ENCODE measurements at regions not wholly inside any gene's neighbourhood (a gene's known extent, or its start where the extent isn't known, plus 50 kb on each side); places are given as distances from the start of the nearest gene placed in this dataset.

DNA sequence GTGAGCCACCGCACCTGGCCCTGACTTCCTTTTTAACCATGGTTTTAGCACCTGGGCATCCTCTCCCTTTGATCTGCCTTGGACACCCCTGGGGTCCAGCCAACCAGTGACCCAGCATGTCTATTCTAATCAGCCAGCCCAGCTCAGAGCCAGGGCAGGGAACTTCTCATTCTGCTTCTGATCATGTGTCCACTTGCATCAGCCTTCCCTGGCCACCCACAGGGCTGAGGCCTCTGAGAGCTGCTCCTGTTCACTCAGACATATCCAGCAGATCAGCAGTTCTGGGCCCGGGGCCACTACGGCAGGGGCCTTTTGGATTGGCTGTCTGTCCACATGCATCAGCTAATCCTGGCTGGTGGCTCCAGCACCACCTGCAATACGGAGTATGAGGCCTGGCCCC is 117.9 kb upstream of the MAP1LC3B2 start:
- Mint-ChIP-seq H3K27ac (no peak overlapping the region), H3K27me3 (no peaks in the 10 kb centered on the region), H3K9me3 (no peaks in the 10 kb centered on the region), H3K4me1 (ENCODE audit: low read depth) (peaks cover 11% of the 10 kb centered on the region), H3K36me3 (ENCODE audit: low read depth) (no peaks in the 10 kb centered on the region), H3K4me3 (no peak overlapping the region)
- TF ChIP-seq, protein P1, sequence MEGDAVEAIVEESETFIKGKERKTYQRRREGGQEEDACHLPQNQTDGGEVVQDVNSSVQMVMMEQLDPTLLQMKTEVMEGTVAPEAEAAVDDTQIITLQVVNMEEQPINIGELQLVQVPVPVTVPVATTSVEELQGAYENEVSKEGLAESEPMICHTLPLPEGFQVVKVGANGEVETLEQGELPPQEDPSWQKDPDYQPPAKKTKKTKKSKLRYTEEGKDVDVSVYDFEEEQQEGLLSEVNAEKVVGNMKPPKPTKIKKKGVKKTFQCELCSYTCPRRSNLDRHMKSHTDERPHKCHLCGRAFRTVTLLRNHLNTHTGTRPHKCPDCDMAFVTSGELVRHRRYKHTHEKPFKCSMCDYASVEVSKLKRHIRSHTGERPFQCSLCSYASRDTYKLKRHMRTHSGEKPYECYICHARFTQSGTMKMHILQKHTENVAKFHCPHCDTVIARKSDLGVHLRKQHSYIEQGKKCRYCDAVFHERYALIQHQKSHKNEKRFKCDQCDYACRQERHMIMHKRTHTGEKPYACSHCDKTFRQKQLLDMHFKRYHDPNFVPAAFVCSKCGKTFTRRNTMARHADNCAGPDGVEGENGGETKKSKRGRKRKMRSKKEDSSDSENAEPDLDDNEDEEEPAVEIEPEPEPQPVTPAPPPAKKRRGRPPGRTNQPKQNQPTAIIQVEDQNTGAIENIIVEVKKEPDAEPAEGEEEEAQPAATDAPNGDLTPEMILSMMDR (IDR thresholded peaks at IDR 0.05): no peak
- ChIA-PET CTCF (interaction anchor here (0.8 kb wide), 1 partner anchor 159 kb away, joined by 3 read pairs; no protein-coding TSS in a partner anchor), POLR2A (no interaction called here)
- ATAC-seq: no peak
- intact Hi-C loops (cut with micrococcal nuclease): no loop called here
- no peak for DNase-seq

DNA sequence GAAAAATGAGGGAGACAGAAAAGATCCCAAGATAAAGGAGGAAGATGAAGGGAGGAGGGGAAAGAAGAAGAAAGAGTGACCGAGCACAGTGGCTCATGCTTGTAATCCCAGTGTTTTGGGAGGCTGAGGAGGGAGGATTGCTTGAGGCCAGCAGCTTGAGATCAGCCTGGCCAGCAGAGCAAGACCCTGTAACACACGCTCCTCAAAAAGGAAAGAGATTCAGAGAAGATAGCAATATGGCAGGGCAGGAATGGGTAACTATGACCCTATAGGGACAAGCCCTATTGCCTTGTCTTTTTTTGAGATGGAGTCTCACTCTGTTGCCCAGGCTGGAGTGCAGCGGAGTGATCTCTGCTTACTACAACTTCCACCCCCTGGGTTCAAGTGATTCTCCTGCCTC is 116.9 kb upstream of the MAP1LC3B2 start:
- no peaks in the 10 kb centered on the region for H3K9me3 Mint-ChIP-seq
- no peak overlapping the region for H3K27ac Mint-ChIP-seq
- intact Hi-C loops (cut with micrococcal nuclease): no loop called here
- ATAC-seq (no peak), DNase-seq (no peak)
- TF ChIP-seq, protein P1 (IDR thresholded peaks at IDR 0.05): no peak
- CTCF ChIA-PET: no interaction called here
- POLR2A ChIA-PET: no interaction called here
- no peaks in the 10 kb centered on the region for H3K27me3 Mint-ChIP-seq
- H3K4me3 Mint-ChIP-seq: no peak overlapping the region
- peaks cover 11% of the 10 kb centered on the region for H3K4me1 Mint-ChIP-seq (ENCODE audit: low read depth)
- H3K36me3 Mint-ChIP-seq (ENCODE audit: low read depth): no peaks in the 10 kb centered on the region

DNA sequence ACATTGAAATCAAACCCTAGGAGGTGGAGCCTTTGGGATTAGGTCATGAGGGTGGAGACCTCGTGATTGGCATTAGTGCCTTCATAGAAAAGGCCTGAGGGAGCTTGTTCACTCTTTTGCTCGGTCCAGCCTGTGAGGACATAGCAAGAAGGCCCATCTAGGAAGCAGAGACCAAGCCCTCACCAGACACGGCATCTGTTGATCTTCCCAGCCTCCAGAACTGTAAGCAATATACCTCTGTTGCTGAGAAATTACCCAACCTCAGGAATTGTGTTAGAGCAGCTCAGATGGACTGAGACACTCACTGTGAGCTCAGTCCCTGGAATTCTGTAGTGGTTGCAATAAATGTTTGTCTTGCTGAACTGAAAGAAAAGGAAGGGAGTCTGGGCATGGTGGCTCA is 116.2 kb upstream of the MAP1LC3B2 start:
- intact Hi-C loops (cut with micrococcal nuclease): no loop called here
- Mint-ChIP-seq H3K27me3 (no peaks in the 10 kb centered on the region), H3K4me3 (no peak overlapping the region), H3K36me3 (ENCODE audit: low read depth) (no peaks in the 10 kb centered on the region), H3K27ac (no peak overlapping the region), H3K4me1 (ENCODE audit: low read depth) (peaks cover 11% of the 10 kb centered on the region), H3K9me3 (no peaks in the 10 kb centered on the region)
- ChIA-PET CTCF (no interaction called here), POLR2A (no interaction called here)
- DNase-seq (no peak), ATAC-seq (no peak)
- TF ChIP-seq, protein P1 (IDR thresholded peaks at IDR 0.05): no peak

GRCh38 chr12:116443821-116444589 is 115.2 kb upstream of the MAP1LC3B2 start:
- Mint-ChIP-seq H3K4me3 (no peak overlapping the region), H3K9me3 (no peaks in the 10 kb centered on the region), H3K27ac (no peak overlapping the region), H3K27me3 (no peaks in the 10 kb centered on the region), H3K4me1 (ENCODE audit: low read depth) (peaks cover 11% of the 10 kb centered on the region), H3K36me3 (ENCODE audit: low read depth) (no peaks in the 10 kb centered on the region)
- ChIA-PET CTCF (no interaction called here), POLR2A (no interaction called here)
- ATAC-seq (peak; percentile 49), DNase-seq (peak; percentile 43)
- intact Hi-C loops (cut with micrococcal nuclease): no loop called here
- TF ChIP-seq, protein P1 (IDR thresholded peaks at IDR 0.05): no peak

- intact Hi-C loops (cut with micrococcal nuclease): no loop called here
- CTCF ChIA-PET: no interaction called here
- TF ChIP-seq, protein P1 (IDR thresholded peaks at IDR 0.05): no peak
These were observed 114.6 kb upstream of the MAP1LC3B2 start for GRCh38 chr12:116444590-116444943.

More at GRCh38 chr12:116444590-116444943, 114.6 kb upstream of the MAP1LC3B2 start:
- H3K4me1 Mint-ChIP-seq (ENCODE audit: low read depth): peaks cover 11% of the 10 kb centered on the region
- no peaks in the 10 kb centered on the region for H3K36me3 Mint-ChIP-seq (ENCODE audit: low read depth)
- no peak overlapping the region for H3K4me3 Mint-ChIP-seq
- POLR2A ChIA-PET: no interaction called here
- H3K27me3 Mint-ChIP-seq: no peaks in the 10 kb centered on the region
- H3K27ac Mint-ChIP-seq: no peak overlapping the region
- DNase-seq (no peak), ATAC-seq (no peak)
- no peaks in the 10 kb centered on the region for H3K9me3 Mint-ChIP-seq
